NCI-H146 (cell line): ENCODE measurements at regions not wholly inside any gene's neighbourhood (a gene's known extent, or its start where the extent isn't known, plus 50 kb on each side); places are given as distances from the start of the nearest gene placed in this dataset.
A peak's percentile ranks its signal among the peaks of the same experiment; 100 is the strongest.

Source experiments
- DNase-seq: peaks from one replicate; lab custom pipeline; 2025; lab: John Stamatoyannopoulos, UW

- no peak for DNase-seq
These were observed 133.4 kb upstream of the OSR1 start for GRCh38 chr2:19491796-19492195.

- DNase-seq = no peak
These were observed 132.5 kb upstream of the OSR1 start for GRCh38 chr2:19490846-19491435.

GRCh38 chr2:19488009-19488691, 129.7 kb upstream of the OSR1 start:
- no peak for DNase-seq

- DNase-seq = no peak
These were observed 126.3 kb upstream of the OSR1 start for GRCh38 chr2:19484736-19485135.

GRCh38 chr2:19480673-19481072, 122.2 kb upstream of the OSR1 start:
- DNase-seq = no peak

- DNase-seq = no peak
These were observed 121.2 kb upstream of the OSR1 start for GRCh38 chr2:19479666-19480065.

- no peak for DNase-seq
These were observed 120.0 kb upstream of the OSR1 start for GRCh38 chr2:19478409-19478808.

- DNase-seq = no peak
These were observed 117.9 kb upstream of the OSR1 start for GRCh38 chr2:19476327-19476726.

- DNase-seq = no peak
These were observed 115.7 kb upstream of the OSR1 start for GRCh38 chr2:19474128-19474527.

- no peak for DNase-seq
These were observed 114.9 kb upstream of the OSR1 start for GRCh38 chr2:19473350-19473749.

- DNase-seq = no peak
These were observed 114.1 kb upstream of the OSR1 start for GRCh38 chr2:19472391-19472978.

- DNase-seq = no peak
These were observed 113.1 kb upstream of the OSR1 start for GRCh38 chr2:19471491-19471890.

GRCh38 chr2:19465978-19466377, 107.6 kb upstream of the OSR1 start:
- DNase-seq = no peak

- no peak for DNase-seq
These were observed 103.8 kb upstream of the OSR1 start for GRCh38 chr2:19462256-19462645.

- peak; percentile 21 for DNase-seq
These were observed 103.3 kb upstream of the OSR1 start for GRCh38 chr2:19461504-19462255.

- no peak for DNase-seq
These were observed 102.3 kb upstream of the OSR1 start for GRCh38 chr2:19460761-19461160.

GRCh38 chr2:19458427-19459003, 100.1 kb upstream of the OSR1 start:
- no peak for DNase-seq

GRCh38 chr2:19457809-19458208, 99.4 kb upstream of the OSR1 start:
- no peak for DNase-seq

- no peak for DNase-seq
These were observed 98.4 kb upstream of the OSR1 start for GRCh38 chr2:19456705-19457309.

GRCh38 chr2:19454125-19454524, 95.7 kb upstream of the OSR1 start:
- DNase-seq = no peak

GRCh38 chr2:19442731-19443130, 84.3 kb upstream of the OSR1 start:
- peak; percentile 44 for DNase-seq

- DNase-seq = no peak
These were observed 80.7 kb upstream of the OSR1 start for GRCh38 chr2:19439081-19439480.
